SK-N-SH (cell line): ENCODE measurements at regions not wholly inside any gene's neighbourhood (a gene's known extent, or its start where the extent isn't known, plus 50 kb on each side); places are given as distances from the start of the nearest gene placed in this dataset.

ENCODE experiments used
- CTCF ChIP-seq: fragments of 200-600 bp; sonication (generic); IDR thresholded peaks from 2 replicates; pipeline ENCODE4 v1.6.1; 2017; ENCODE audit warnings: antibody characterized with exemption, mild to moderate bottlenecking, moderate library complexity
- FOXJ3 ChIP-seq: sonication (generic); formaldehyde crosslinking; IDR thresholded peaks from 2 replicates; pipeline ENCODE4 v1.5.1; 2020; ENCODE audit warnings: mild to moderate bottlenecking, missing genetic modification reagents
- MAX ChIP-seq: IDR thresholded peaks from 2 replicates; pipeline ENCODE4 v1.4.0; 2012; ENCODE audit warnings: low read depth
- RFX5 ChIP-seq: IDR thresholded peaks from 2 replicates; pipeline ENCODE4 v1.6.1; 2012; ENCODE audit warnings: mild to moderate bottlenecking, improper control_type of control experiment, low read length
- SMC3 ChIP-seq: IDR thresholded peaks from 2 replicates; pipeline ENCODE4 v1.6.1; 2012; ENCODE audit warnings: low read depth, low read length, improper control_type of control experiment
- TEAD4 ChIP-seq: IDR thresholded peaks from 2 replicates; pipeline ENCODE4 v1.4.0; 2012; ENCODE audit warnings: mild to moderate bottlenecking, borderline replicate concordance; ENCODE audit not compliant: insufficient read depth
- USF2 ChIP-seq: fragments of 150-350 bp; IDR thresholded peaks from 2 replicates; pipeline ENCODE4 v1.6.1; 2017; ENCODE audit warnings: antibody characterized with exemption, low read length, low read depth, borderline replicate concordance

- TF ChIP-seq RFX5 = no peak
- no peak for TF ChIP-seq CTCF
- no peak for TF ChIP-seq MAX
- TF ChIP-seq FOXJ3 (CRISPR knock-in tag) = no peak
- TF ChIP-seq USF2 = no peak
- TF ChIP-seq SMC3 = no peak
- no peak for TF ChIP-seq TEAD4
Measured at GRCh38 chr1:193516755-193517388, 330.5 kb upstream of the B3GALT2 start.
